Breast epithelium (tissue), 4 donors: ENCODE measurements at regions not wholly inside any gene's neighbourhood (a gene's known extent, or its start where the extent isn't known, plus 50 kb on each side); places are given as distances from the start of the nearest gene placed in this dataset.

Experiments used
- DNase-seq, 2 donors: peaks; one replicate each; pipeline ENCODE4 v3.0.0-alpha.2; 2019; ENCODE audit warnings: low spot score in 2 of 2
- H3K27ac ChIP-seq, 2 donors: fragments of 200-600 bp; sonication (generic) in 1 of 2; one replicate each; pipeline ENCODE4 v1.5.1; 2016 to 2019; ENCODE audit warnings: mild to moderate bottlenecking in 1 of 2
- H3K27me3 ChIP-seq, 2 donors: fragments of 200-600 bp; sonication (generic) in 1 of 2; one replicate each; pipeline versions ENCODE4 v1.5.1 to v1.6.0; 2017 to 2019; ENCODE audit warnings: control low read depth in 1 of 2, mild to moderate bottlenecking in 1 of 2
- H3K36me3 ChIP-seq: fragments of 200-600 bp; one replicate; pipeline ENCODE4 v1.5.1; 2019
- H3K4me1 ChIP-seq, 2 donors: fragments of 200-600 bp; sonication (generic); one replicate each; pipeline ENCODE4 v1.5.1; 2016 to 2019; ENCODE audit warnings: control low read depth in 1 of 2
- H3K4me3 ChIP-seq, 3 donors: fragments of 200-600 bp; sonication (generic); 1 replicate in 2 of 3; 2 replicates in 1 of 3; pipeline ENCODE4 v1.5.1; 2016 to 2019; ENCODE audit warnings: mild to moderate bottlenecking in 3 of 3, moderate library complexity in 2 of 3
- H3K9me3 ChIP-seq, 2 donors: fragments of 200-600 bp; sonication (generic) in 1 of 2; one replicate each; pipeline ENCODE4 v1.5.1; 2016 to 2019; ENCODE audit warnings: control low read depth in 1 of 2
- CTCF ChIP-seq, 3 donors: fragments of 450-650 bp; IDR thresholded peaks; one replicate each; pipeline ENCODE4 v1.5.1; 2016 to 2017; ENCODE audit warnings: antibody characterized with exemption in 3 of 3, mild to moderate bottlenecking in 3 of 3, moderate library complexity in 3 of 3
- POLR2A ChIP-seq: fragments of 450-650 bp; IDR thresholded peaks from one replicate; pipeline ENCODE4 v1.6.1; 2016; ENCODE audit warnings: antibody characterized with exemption, mild to moderate bottlenecking, moderate library complexity
- POLR2AphosphoS5 ChIP-seq, 3 donors: sonication (generic); formaldehyde crosslinking; IDR thresholded peaks; one replicate each; pipeline ENCODE4 v1.6.1; 2017; ENCODE audit warnings: antibody characterized with exemption in 3 of 3
- intact Hi-C: fragments of 100-400 bp; cut with DNase I; formaldehyde crosslinking; loops from one replicate; pipeline ENCODE4 v1.15.1; 2023; ENCODE audit warnings: low total_unique reads

DNA sequence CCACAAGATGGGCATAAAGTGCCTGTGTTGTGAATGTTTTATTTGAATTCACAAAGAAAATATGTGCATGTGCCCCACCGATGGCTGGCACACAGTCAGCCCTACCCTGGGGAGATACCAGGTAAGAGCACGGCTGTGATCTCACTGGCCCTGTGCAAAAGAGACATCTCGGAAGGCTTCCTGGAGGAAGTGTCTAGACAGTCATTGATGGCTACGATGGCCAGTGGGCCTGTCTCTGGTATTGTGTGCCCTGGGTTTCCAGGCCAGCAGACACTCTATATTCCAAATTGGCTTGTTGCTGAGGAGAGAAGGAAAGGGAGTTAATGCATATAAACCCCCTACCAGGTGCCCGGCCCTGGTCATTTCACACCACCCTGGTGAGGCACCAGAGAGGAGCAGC, 211.7 kb downstream of the GLI2 start:
- H3K27me3 ChIP-seq, result no peaks in the 10 kb centered on the region
- no peak for DNase-seq
- no peaks in the 10 kb centered on the region for H3K4me1 ChIP-seq
- TF ChIP-seq POLR2A, result no peak
- TF ChIP-seq CTCF (IDR thresholded peaks at IDR 0.05), result no peak
- TF ChIP-seq POLR2AphosphoS5 (IDR thresholded peaks at IDR 0.05), result no peak
- no peak overlapping the region for H3K27ac ChIP-seq
- no peaks in the 10 kb centered on the region for H3K36me3 ChIP-seq
- H3K9me3 ChIP-seq, result no peaks in the 10 kb centered on the region
- no peak overlapping the region for H3K4me3 ChIP-seq
- intact Hi-C loops, result no loop called here

GRCh38 chr2:120947982-120948661, 212.5 kb downstream of the GLI2 start:
- no peak for DNase-seq

GRCh38 chr2:120948662-120949011, 213.0 kb downstream of the GLI2 start:
- TF ChIP-seq POLR2AphosphoS5 (IDR thresholded peaks at IDR 0.05) (no peak), CTCF (IDR thresholded peaks at IDR 0.05) (no peak), POLR2A (no peak)
- intact Hi-C loops, result no loop called here
- Histone ChIP-seq H3K27ac (no peak overlapping the region), H3K27me3 (no peaks in the 10 kb centered on the region), H3K4me3 (no peak overlapping the region), H3K9me3 (no peaks in the 10 kb centered on the region), H3K4me1 (no peaks in the 10 kb centered on the region), H3K36me3 (no peaks in the 10 kb centered on the region)
- DNase-seq, result no peak

More at GRCh38 chr2:120947982-120948661, 212.5 kb downstream of the GLI2 start:
- no peak overlapping the region for H3K4me3 ChIP-seq
- H3K36me3 ChIP-seq, result no peaks in the 10 kb centered on the region
- no peaks in the 10 kb centered on the region for H3K9me3 ChIP-seq
- no peaks in the 10 kb centered on the region for H3K27me3 ChIP-seq
- no peaks in the 10 kb centered on the region for H3K4me1 ChIP-seq
- intact Hi-C loops, result no loop called here
- no peak overlapping the region for H3K27ac ChIP-seq
- TF ChIP-seq CTCF (IDR thresholded peaks at IDR 0.05) (no peak), POLR2A (no peak), POLR2AphosphoS5 (IDR thresholded peaks at IDR 0.05) (no peak)

- Histone ChIP-seq H3K4me1 (no peaks in the 10 kb centered on the region), H3K9me3 (no peaks in the 10 kb centered on the region), H3K36me3 (no peaks in the 10 kb centered on the region), H3K4me3 (no peak overlapping the region), H3K27me3 (no peaks in the 10 kb centered on the region), H3K27ac (no peak overlapping the region)
- intact Hi-C loops, result no loop called here
- TF ChIP-seq CTCF (IDR thresholded peaks at IDR 0.05) (no peak), POLR2AphosphoS5 (IDR thresholded peaks at IDR 0.05) (no peak), POLR2A (no peak)
- DNase-seq, result no peak
Measured at GRCh38 chr2:120949027-120949956, 213.6 kb downstream of the GLI2 start.

DNA sequence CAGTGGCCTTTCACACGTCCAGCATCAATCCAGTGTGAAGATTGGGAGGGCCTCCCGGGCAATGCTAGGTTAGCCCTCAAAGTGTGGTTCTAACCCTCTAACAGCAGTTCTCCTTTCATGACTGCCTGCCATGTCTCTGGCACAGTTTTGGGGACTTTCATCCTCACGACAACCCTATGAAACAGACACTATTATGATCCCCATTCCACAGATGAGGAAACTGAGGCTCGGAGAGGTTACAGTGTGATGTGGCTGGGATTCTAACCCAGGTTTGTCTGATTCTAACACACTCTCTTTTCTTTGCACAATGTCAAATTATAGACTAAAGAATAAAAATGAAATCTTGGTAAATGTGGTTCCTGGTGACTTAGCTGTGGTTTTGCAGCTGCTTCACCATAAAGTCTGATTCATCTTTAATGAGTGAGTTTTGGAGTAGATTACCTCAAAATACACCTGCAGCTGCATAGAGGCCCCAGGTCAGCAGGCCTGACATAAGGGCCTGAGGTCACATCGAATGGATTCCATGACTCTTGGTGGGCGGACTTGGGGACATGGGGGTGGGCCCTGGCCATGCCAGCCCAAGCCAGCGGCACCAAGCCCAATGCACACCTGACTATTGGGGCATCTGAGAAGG, 214.4 kb downstream of the GLI2 start:
- no peaks in the 10 kb centered on the region for H3K27me3 ChIP-seq
- intact Hi-C loops, result no loop called here
- H3K4me1 ChIP-seq, result no peaks in the 10 kb centered on the region
- H3K9me3 ChIP-seq, result no peaks in the 10 kb centered on the region
- no peaks in the 10 kb centered on the region for H3K36me3 ChIP-seq
- H3K27ac ChIP-seq, result no peak overlapping the region
- no peak overlapping the region for H3K4me3 ChIP-seq
- no peak for DNase-seq
- TF ChIP-seq POLR2A (no peak), POLR2AphosphoS5 (IDR thresholded peaks at IDR 0.05) (no peak)
